ENCODE measurements at regions not wholly inside any gene's neighbourhood (a gene's known extent, or its start where the extent isn't known, plus 50 kb on each side); places are given as distances from the start of the nearest gene placed in this dataset.
"Not testable (repeated sequence)": the region's sequence is repeated elsewhere in the genome, so short reads cannot be mapped to it uniquely, and the experiment has no call there.

- Mint-ChIP-seq H3K4me3 (no peak overlapping the region), H3K9me3 (peaks cover 4% of the 10 kb centered on the region), H3K36me3 (no peaks in the 10 kb centered on the region), H3K4me1 (no peaks in the 10 kb centered on the region), H3K27ac (no peak overlapping the region), H3K27me3 (ENCODE audit: low read depth) (no peaks in the 10 kb centered on the region)
- TF ChIP-seq, protein P1, sequence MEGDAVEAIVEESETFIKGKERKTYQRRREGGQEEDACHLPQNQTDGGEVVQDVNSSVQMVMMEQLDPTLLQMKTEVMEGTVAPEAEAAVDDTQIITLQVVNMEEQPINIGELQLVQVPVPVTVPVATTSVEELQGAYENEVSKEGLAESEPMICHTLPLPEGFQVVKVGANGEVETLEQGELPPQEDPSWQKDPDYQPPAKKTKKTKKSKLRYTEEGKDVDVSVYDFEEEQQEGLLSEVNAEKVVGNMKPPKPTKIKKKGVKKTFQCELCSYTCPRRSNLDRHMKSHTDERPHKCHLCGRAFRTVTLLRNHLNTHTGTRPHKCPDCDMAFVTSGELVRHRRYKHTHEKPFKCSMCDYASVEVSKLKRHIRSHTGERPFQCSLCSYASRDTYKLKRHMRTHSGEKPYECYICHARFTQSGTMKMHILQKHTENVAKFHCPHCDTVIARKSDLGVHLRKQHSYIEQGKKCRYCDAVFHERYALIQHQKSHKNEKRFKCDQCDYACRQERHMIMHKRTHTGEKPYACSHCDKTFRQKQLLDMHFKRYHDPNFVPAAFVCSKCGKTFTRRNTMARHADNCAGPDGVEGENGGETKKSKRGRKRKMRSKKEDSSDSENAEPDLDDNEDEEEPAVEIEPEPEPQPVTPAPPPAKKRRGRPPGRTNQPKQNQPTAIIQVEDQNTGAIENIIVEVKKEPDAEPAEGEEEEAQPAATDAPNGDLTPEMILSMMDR (IDR thresholded peaks at IDR 0.05; ENCODE audit: unreplicated experiment), result no peak
- no peak for DNase-seq (ENCODE audit: low spot score in 2 of 2, unreplicated experiment in 2 of 2)
These were observed 51.7 kb upstream of the MYO10 start for GRCh38 chr5:16987776-16988175.

DNA sequence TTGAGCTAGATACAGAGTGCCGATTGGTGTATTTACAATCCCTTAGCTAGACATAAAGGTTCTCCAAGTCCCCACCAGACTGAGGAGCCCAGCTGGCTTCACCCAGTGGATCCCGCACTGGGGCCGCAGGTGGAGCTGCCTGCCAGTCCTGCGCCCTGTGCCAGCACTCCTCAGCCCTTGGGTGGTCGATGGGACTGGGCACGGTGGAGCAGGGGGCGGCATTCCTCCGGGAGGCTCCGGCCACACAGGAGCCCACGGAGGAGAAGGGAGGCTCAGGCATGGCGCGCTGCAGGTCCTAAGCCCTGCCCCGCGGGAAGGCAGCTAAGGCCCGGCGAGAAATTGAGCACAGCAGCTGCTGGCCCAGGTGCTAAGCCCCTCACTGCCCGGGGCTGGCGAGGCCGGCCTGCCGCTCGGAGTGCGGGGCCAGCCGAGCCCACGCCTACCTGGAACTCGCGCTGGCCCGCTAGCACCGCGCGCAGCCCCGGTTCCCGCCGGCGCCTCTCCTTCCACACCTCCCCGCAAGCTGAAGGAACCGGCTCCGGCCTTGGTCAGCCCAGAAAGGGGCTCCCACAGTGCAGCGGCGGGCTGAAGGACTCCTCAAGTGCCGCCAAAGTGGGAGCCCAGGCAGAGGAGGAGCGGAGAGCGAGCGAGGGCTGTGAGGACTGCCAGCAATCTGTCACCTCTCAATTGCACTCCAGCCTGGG lies 54.9 kb upstream of the MYO10 start:
- DNase-seq (ENCODE audit: low spot score in 2 of 2, unreplicated experiment in 2 of 2); H3K4me1 Mint-ChIP-seq; H3K9me3 Mint-ChIP-seq; H3K27ac Mint-ChIP-seq; H3K36me3 Mint-ChIP-seq; H3K27me3 Mint-ChIP-seq (ENCODE audit: low read depth); H3K4me3 Mint-ChIP-seq: not testable (repeated sequence)

DNA sequence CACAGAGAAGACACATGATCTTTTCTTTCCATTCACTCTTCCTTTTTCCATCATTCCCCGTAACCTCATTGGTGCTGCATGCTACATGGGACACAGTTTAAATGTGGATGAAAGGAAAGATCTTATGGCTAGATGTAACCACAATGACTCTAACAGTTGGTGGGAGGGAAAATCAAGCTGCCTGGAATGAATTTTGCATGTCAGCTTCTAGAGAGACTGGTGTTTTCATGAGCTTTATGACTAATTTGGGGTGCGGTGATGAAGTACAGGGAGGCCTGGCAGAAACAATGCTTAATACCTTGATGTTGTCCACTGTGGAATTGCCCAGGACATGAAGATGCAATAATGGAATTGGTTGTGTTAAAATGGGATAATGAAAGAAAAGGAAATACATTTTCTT lies 55.9 kb upstream of the MYO10 start:
- DNase-seq (ENCODE audit: low spot score in 2 of 2, unreplicated experiment in 2 of 2), result no peak
- TF ChIP-seq, protein P1 (IDR thresholded peaks at IDR 0.05; ENCODE audit: unreplicated experiment), result no peak
- Mint-ChIP-seq H3K9me3 (no peaks in the 10 kb centered on the region), H3K4me1 (peaks cover 9% of the 10 kb centered on the region), H3K27me3 (ENCODE audit: low read depth) (no peaks in the 10 kb centered on the region), H3K27ac (no peak overlapping the region), H3K4me3 (no peak overlapping the region), H3K36me3 (no peaks in the 10 kb centered on the region)

DNA sequence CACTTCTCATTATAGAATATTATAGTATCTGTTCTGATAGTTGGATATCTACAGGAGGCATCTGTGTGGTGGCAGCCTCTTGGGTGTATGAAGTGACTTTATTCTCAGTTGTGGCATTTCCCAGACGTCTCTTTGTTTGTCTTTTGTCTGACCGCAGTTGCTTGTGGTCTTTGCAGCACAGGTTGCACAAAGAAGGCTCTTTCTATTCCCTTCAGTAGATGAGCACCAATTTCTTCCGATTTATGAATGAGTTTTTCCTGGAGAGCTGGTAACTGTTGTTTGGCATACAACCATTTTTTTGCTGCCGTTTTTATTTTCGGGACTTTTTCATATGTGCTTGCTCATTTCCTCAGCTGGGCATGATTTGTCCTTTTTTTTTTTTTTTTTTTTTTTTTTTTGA lies 56.4 kb upstream of the MYO10 start:
- H3K4me1 Mint-ChIP-seq, result peaks cover 9% of the 10 kb centered on the region
- no peak overlapping the region for H3K27ac Mint-ChIP-seq
- no peaks in the 10 kb centered on the region for H3K36me3 Mint-ChIP-seq
- TF ChIP-seq, protein P1 (IDR thresholded peaks at IDR 0.05; ENCODE audit: unreplicated experiment), result no peak
- no peaks in the 10 kb centered on the region for H3K9me3 Mint-ChIP-seq
- no peak for DNase-seq (ENCODE audit: low spot score in 2 of 2, unreplicated experiment in 2 of 2)
- H3K27me3 Mint-ChIP-seq (ENCODE audit: low read depth), result no peaks in the 10 kb centered on the region
- no peak overlapping the region for H3K4me3 Mint-ChIP-seq

GRCh38 chr5:16994565-16994964 lies 58.5 kb upstream of the MYO10 start:
- Mint-ChIP-seq H3K27me3 (ENCODE audit: low read depth) (no peaks in the 10 kb centered on the region), H3K9me3 (no peaks in the 10 kb centered on the region), H3K36me3 (no peaks in the 10 kb centered on the region), H3K4me3 (no peak overlapping the region), H3K27ac (peak overlapping the region; percentile 7), H3K4me1 (peaks cover 9% of the 10 kb centered on the region)
- TF ChIP-seq, protein P1 (IDR thresholded peaks at IDR 0.05; ENCODE audit: unreplicated experiment), result no peak
- DNase-seq (ENCODE audit: low spot score in 2 of 2, unreplicated experiment in 2 of 2), result no peak

DNA sequence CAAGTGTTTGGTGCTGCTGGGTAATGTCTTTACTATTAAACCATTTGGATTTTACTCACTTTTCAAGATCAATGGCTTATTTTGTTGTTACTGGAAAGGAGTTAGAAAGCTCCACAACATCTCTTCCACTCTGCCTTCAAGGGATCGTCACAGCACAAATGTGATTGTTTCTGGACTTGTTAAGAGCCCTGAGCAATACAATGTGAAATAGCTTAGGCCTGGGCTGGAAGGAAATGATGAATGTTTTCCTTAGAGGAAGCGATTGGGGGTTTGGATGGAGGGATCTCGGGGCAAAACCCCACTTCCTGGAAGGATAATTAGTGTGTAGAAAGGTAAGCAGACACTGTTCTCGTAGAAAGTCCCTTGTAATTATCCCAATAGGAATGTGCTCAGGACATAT lies 59.3 kb upstream of the MYO10 start:
- no peaks in the 10 kb centered on the region for H3K9me3 Mint-ChIP-seq
- H3K4me3 Mint-ChIP-seq, result no peak overlapping the region
- DNase-seq (ENCODE audit: low spot score in 2 of 2, unreplicated experiment in 2 of 2), result no peak
- H3K36me3 Mint-ChIP-seq, result no peaks in the 10 kb centered on the region
- TF ChIP-seq, protein P1 (IDR thresholded peaks at IDR 0.05; ENCODE audit: unreplicated experiment), result no peak
- no peak overlapping the region for H3K27ac Mint-ChIP-seq
- peaks cover 12% of the 10 kb centered on the region for H3K4me1 Mint-ChIP-seq
- H3K27me3 Mint-ChIP-seq (ENCODE audit: low read depth), result no peaks in the 10 kb centered on the region

Data from mesothelial cell of epicardium (in vitro differentiated cells).